A673 (cell line): ENCODE measurements at regions not wholly inside any gene's neighbourhood (a gene's known extent, or its start where the extent isn't known, plus 50 kb on each side); places are given as distances from the start of the nearest gene placed in this dataset.

Experiments used
- BruUV-seq: library from RNA; stranded (reverse); fragments of 400-500 nt; replicated peaks from 2 replicates; lab custom pipeline; 2021; lab: Mats Ljungman, UMichigan
- CTCF ChIA-PET: fragments of 300-600 bp; sonication (Branson Sonifier 250); formaldehyde crosslinking; loops from one replicate; lab custom pipeline; 2022; ENCODE audit warnings: antibody characterized with exemption; lab: Charles Lee
- POLR2A ChIA-PET: fragments of 300-600 bp; sonication (Branson Sonifier 250); formaldehyde crosslinking; loops from one replicate; lab custom pipeline; 2022; ENCODE audit warnings: antibody characterized with exemption; ENCODE audit not compliant: low non-redundant PET; lab: Charles Lee
- DNase-seq: peaks from one replicate; pipeline ENCODE4 v3.0.0-alpha.2; 2015; ENCODE audit warnings: low spot score
- H3K27ac ChIP-seq: fragments of 200-600 bp; sonication (generic); 2 replicates; pipeline ENCODE4 v1.5.1; 2016; ENCODE audit warnings: mixed run types, low read depth, mild to moderate bottlenecking, mixed read lengths, antibody characterized with exemption, low read length; ENCODE audit not compliant: poor library complexity, severe bottlenecking
- H3K27me3 ChIP-seq: fragments of 200-600 bp; sonication (generic); replicated peaks from 2 replicates; pipeline ENCODE4 v1.6.1; 2017; ENCODE audit warnings: mixed run types, low read depth, mild to moderate bottlenecking, mixed read lengths, antibody characterized with exemption, low read length; ENCODE audit not compliant: insufficient read depth, poor library complexity
- H3K36me3 ChIP-seq: fragments of 200-600 bp; sonication (generic); 2 replicates; pipeline ENCODE4 v1.6.1; 2016; ENCODE audit warnings: mixed run types, mild to moderate bottlenecking, mixed read lengths, antibody characterized with exemption, low read length; ENCODE audit not compliant: insufficient read depth, poor library complexity, severe bottlenecking
- H3K4me1 ChIP-seq: fragments of 200-600 bp; sonication (generic); 2 replicates; pipeline ENCODE4 v1.6.1; 2017; ENCODE audit warnings: mixed run types, mild to moderate bottlenecking, mixed read lengths, antibody characterized with exemption, low read length; ENCODE audit not compliant: insufficient read depth, poor library complexity, severe bottlenecking
- H3K4me3 ChIP-seq: fragments of 200-600 bp; sonication (generic); 2 replicates; pipeline ENCODE4 v1.5.1; 2016; ENCODE audit warnings: low read depth, mixed run types, mild to moderate bottlenecking, mixed read lengths, low read length; ENCODE audit not compliant: poor library complexity, severe bottlenecking
- H3K9me3 ChIP-seq: fragments of 200-600 bp; sonication (generic); 2 replicates; pipeline ENCODE4 v1.6.1; 2016; ENCODE audit warnings: mixed run types, low read depth, mild to moderate bottlenecking, mixed read lengths, antibody characterized with exemption, low read length; ENCODE audit not compliant: poor library complexity, severe bottlenecking
- CTCF ChIP-seq: fragments of 300-800, 200-600 bp; sonication (generic); conservative IDR thresholded peaks from 2 replicates; pipeline ENCODE4 v1.5.1; 2017; ENCODE audit warnings: low read depth, mild to moderate bottlenecking, antibody characterized with exemption, low read length, moderate library complexity, mixed read lengths
- EZH2 ChIP-seq: fragments of 200-600 bp; sonication (generic); IDR thresholded peaks from 2 replicates; pipeline ENCODE4 v1.6.1; 2017; ENCODE audit warnings: borderline replicate concordance, low read depth, mild to moderate bottlenecking, mixed read lengths, antibody characterized with exemption, low read length; ENCODE audit not compliant: poor library complexity, severe bottlenecking
- intact Hi-C: fragments of 100-400 bp; cut with micrococcal nuclease; formaldehyde crosslinking; loops from one replicate; pipeline ENCODE4 v1.10.0; 2022; ENCODE audit not compliant: unreplicated experiment

- POLR2A ChIA-PET: no interaction called here
- Histone ChIP-seq H3K4me1 (no peaks in the 10 kb centered on the region), H3K9me3 (no peaks in the 10 kb centered on the region), H3K27ac (no peak overlapping the region), H3K36me3 (no peaks in the 10 kb centered on the region), H3K4me3 (no peak overlapping the region), H3K27me3 (no peaks in the 10 kb centered on the region)
- intact Hi-C loops: no loop called here
- CTCF ChIA-PET: no interaction called here
- no peak for TF ChIP-seq CTCF
- no peak for TF ChIP-seq EZH2
- no peak for DNase-seq
- no TSS peak for BruUV-seq
Measured at GRCh38 chr7:110283056-110283455, 807.9 kb upstream of the LRRN3 start.

- ChIA-PET CTCF (no interaction called here), POLR2A (no interaction called here)
- intact Hi-C loops: no loop called here
- BruUV-seq: no TSS peak
- Histone ChIP-seq H3K4me3 (no peak overlapping the region), H3K9me3 (no peaks in the 10 kb centered on the region), H3K27me3 (no peaks in the 10 kb centered on the region), H3K27ac (no peak overlapping the region), H3K36me3 (no peaks in the 10 kb centered on the region), H3K4me1 (no peaks in the 10 kb centered on the region)
- TF ChIP-seq CTCF: no peak
- TF ChIP-seq EZH2: no peak
- no peak for DNase-seq
Measured at GRCh38 chr7:110291430-110291829, 799.5 kb upstream of the LRRN3 start.

GRCh38 chr7:110296321-110296720 is 794.6 kb upstream of the LRRN3 start:
- Histone ChIP-seq H3K27ac (no peak overlapping the region), H3K4me1 (no peaks in the 10 kb centered on the region), H3K4me3 (no peak overlapping the region), H3K9me3 (no peaks in the 10 kb centered on the region), H3K27me3 (no peaks in the 10 kb centered on the region), H3K36me3 (no peaks in the 10 kb centered on the region)
- ChIA-PET CTCF (no interaction called here), POLR2A (no interaction called here)
- no peak for DNase-seq
- BruUV-seq: no TSS peak
- intact Hi-C loops: no loop called here
- TF ChIP-seq EZH2 (no peak), CTCF (no peak)
